ENCODE measurements at regions not wholly inside any gene's neighbourhood (a gene's known extent, or its start where the extent isn't known, plus 50 kb on each side); places are given as distances from the start of the nearest gene placed in this dataset.

GRCh38 chr4:14269824-14270223, 642.3 kb upstream of the BOD1L1 start:
- Histone ChIP-seq H2AK5ac (ENCODE audit: insufficient read length, low read length) (no peak overlapping the region), H2BK12ac (ENCODE audit: insufficient read length, low read depth, low read length) (no peak overlapping the region), H3K23ac (ENCODE audit: insufficient read length, low read depth, low read length) (no peak overlapping the region), H3K9me3 (ENCODE audit: control insufficient read depth, low read depth, low read length) (no peaks in the 10 kb centered on the region), H4K20me1 (ENCODE audit: control insufficient read depth, insufficient read depth, insufficient read length) (no peaks in the 10 kb centered on the region), H2BK5ac (ENCODE audit: insufficient read length, low read length) (no peak overlapping the region), H3K56ac (ENCODE audit: insufficient read length, low read depth, low read length) (no peak overlapping the region), H3T11ph (ENCODE audit: low read length) (no peak overlapping the region), H3K4ac (ENCODE audit: low read depth, low read length) (no peak overlapping the region), H3K4me2 (ENCODE audit: insufficient read depth, insufficient read length, low read length) (no peak overlapping the region), H2BK120ac (ENCODE audit: low read depth, low read length, poor library complexity, severe bottlenecking) (no peak overlapping the region), H3K79me2 (ENCODE audit: insufficient read depth, low read length) (no peaks in the 10 kb centered on the region), H3K14ac (ENCODE audit: insufficient read depth, low read length) (no peak overlapping the region), H3K4me1 (ENCODE audit: insufficient read depth, low read length) (no peaks in the 10 kb centered on the region), H2BK15ac (ENCODE audit: low read depth, low read length) (no peak overlapping the region), H2AFZ (ENCODE audit: low read length) (no peak overlapping the region), H3K27me3 (ENCODE audit: insufficient read depth, low read length) (no peaks in the 10 kb centered on the region), H3K18ac (ENCODE audit: insufficient read length, low read depth, low read length) (no peak overlapping the region), H4K5ac (ENCODE audit: insufficient read length, low read depth, low read length) (no peak overlapping the region), H3K27ac (ENCODE audit: insufficient read length, low read depth, low read length) (no peak overlapping the region), H3K79me1 (ENCODE audit: insufficient read depth, low read depth, low read length, poor library complexity, severe bottlenecking) (no peaks in the 10 kb centered on the region), H3K9ac (ENCODE audit: extremely low read depth, insufficient read length, low read length) (no peak overlapping the region), H2BK20ac (ENCODE audit: low read depth, low read length, poor library complexity, severe bottlenecking) (no peak overlapping the region), H4K8ac (replicated peaks; ENCODE audit: insufficient read length, low read depth, low read length) (no peak overlapping the region), H4K91ac (ENCODE audit: insufficient read length, low read depth, low read length) (no peak overlapping the region), H3K23me2 (ENCODE audit: insufficient read length, low read depth, low read length, poor library complexity, severe bottlenecking) (no peaks in the 10 kb centered on the region)
- DNase-seq: no peak
- no peaks in the 10 kb centered on the region for H3K27me3 Mint-ChIP-seq (ENCODE audit: low read depth)
- WGBS (ENCODE audit: extremely low coverage, insufficient read length, low lambda C conversion rate): no CpG with 5 or more reads among the region's 3 CpGs
- H3K4me1 Mint-ChIP-seq: peaks cover 3 to 9% of the 10 kb centered on the region in 2 experiments; a peak in 3 of 4 replicates
- peaks cover 0 to 1% of the 10 kb centered on the region in 2 experiments; a peak in 1 of 5 replicates for H3K9me3 Mint-ChIP-seq
- H3K4me3 Mint-ChIP-seq: no peak overlapping the region
- TF ChIP-seq, protein P1, sequence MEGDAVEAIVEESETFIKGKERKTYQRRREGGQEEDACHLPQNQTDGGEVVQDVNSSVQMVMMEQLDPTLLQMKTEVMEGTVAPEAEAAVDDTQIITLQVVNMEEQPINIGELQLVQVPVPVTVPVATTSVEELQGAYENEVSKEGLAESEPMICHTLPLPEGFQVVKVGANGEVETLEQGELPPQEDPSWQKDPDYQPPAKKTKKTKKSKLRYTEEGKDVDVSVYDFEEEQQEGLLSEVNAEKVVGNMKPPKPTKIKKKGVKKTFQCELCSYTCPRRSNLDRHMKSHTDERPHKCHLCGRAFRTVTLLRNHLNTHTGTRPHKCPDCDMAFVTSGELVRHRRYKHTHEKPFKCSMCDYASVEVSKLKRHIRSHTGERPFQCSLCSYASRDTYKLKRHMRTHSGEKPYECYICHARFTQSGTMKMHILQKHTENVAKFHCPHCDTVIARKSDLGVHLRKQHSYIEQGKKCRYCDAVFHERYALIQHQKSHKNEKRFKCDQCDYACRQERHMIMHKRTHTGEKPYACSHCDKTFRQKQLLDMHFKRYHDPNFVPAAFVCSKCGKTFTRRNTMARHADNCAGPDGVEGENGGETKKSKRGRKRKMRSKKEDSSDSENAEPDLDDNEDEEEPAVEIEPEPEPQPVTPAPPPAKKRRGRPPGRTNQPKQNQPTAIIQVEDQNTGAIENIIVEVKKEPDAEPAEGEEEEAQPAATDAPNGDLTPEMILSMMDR (conservative IDR thresholded peaks at IDR 0.05): no peak
- H3K36me3 Mint-ChIP-seq (ENCODE audit: insufficient read depth in 1 of 3, low read depth in 3 of 3): no peaks in the 10 kb centered on the region
- no peak overlapping the region for H3K27ac Mint-ChIP-seq

Measured in H9 (cell line).